Gastroesophageal sphincter (tissue), 3 donors: ENCODE measurements at regions not wholly inside any gene's neighbourhood (a gene's known extent, or its start where the extent isn't known, plus 50 kb on each side); places are given as distances from the start of the nearest gene placed in this dataset.

Experiments
- CTCF ChIP-seq, 4 experiments: fragments of 200-600 bp in 2 of 4; fragments of 450-650 bp in 2 of 4; sonication (generic) in 1 of 4; IDR thresholded peaks; one replicate each; pipeline ENCODE4 v1.5.1; 2017 to 2019; ENCODE audit warnings: antibody characterized with exemption in 4 of 4, mild to moderate bottlenecking in 2 of 4, moderate library complexity in 2 of 4
- POLR2A ChIP-seq, 2 donors: fragments of 450-650 bp; IDR thresholded peaks; one replicate each; pipeline ENCODE4 v1.6.1; 2017; ENCODE audit warnings: antibody characterized with exemption in 2 of 2, mild to moderate bottlenecking in 2 of 2, moderate library complexity in 1 of 2

DNA sequence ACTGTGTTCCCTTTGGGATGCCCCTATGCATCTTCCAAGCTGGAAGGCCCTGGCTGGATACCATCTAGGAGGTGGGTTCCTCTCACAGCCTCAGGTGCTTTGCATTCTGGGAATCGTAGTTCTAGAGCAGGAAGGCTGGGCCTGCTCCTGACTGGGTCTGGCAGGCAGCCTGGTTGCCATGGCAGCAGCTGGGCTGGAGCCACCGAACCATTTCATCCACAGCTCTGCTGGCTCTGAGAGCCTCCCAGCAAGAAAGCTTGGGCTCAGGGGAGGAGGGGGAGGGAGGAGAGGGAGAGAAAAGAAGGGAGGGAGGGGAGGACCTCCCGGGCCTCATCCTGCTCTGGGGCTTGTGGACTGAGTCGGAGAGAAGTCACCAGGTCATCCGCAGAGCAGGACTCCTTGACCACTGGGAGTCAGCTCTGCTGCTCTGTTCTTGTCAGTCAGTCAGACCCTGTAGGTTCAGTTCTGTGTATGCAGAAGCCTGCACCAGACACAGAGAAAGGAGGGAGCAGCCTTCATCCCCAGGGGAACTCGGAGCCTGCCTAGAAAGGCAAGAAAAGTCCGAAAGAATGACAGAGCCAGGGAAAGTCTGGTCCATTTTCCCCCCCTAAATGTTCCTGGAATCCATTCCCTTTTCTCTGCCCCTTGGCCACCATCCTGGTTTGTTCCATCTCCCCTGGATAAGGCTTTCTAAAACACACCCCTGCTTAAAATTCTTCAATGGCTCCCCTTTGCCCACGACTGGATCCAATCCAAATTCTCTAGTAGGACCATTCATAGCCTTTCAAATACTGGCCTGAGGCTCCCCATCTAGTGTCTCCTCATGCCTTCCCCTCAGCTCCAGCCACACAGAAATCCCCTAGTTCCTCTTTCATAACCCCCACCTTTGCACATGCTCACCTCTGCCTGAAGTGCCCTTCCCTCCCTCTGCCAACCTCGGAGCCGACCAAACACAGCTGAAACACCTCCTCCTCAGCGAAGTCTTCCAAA, 65.4 kb upstream of the ARAP3 start:
- TF ChIP-seq POLR2A (IDR thresholded peaks at IDR 0.05) (no peak), CTCF (IDR thresholded peaks at IDR 0.05) (no peak)
